Endothelial cell of umbilical vein (primary cell): ENCODE measurements at regions not wholly inside any gene's neighbourhood (a gene's known extent, or its start where the extent isn't known, plus 50 kb on each side); places are given as distances from the start of the nearest gene placed in this dataset.
"Not testable (repeated sequence)": the region's sequence is repeated elsewhere in the genome, so short reads cannot be mapped to it uniquely, and the experiment has no call there.

ENCODE experiments used
- BruUV-seq: library from RNA; stranded (reverse); fragments of 400-500 nt; replicated peaks from 2 replicates; lab custom pipeline; 2021; lab: Mats Ljungman, UMichigan
- CTCF ChIA-PET: fragments of 300-600, 350-600 bp; sonication (Branson Sonifier 250); formaldehyde crosslinking; loops from one replicate; lab custom pipeline; 2021; ENCODE audit warnings: antibody characterized with exemption, inconsistent platforms; lab: Charles Lee
- POLR2A ChIA-PET: fragments of 300-600, 350-600 bp; sonication (Branson Sonifier 250); formaldehyde crosslinking; loops from one replicate; lab custom pipeline; 2021; ENCODE audit warnings: antibody characterized with exemption, inconsistent platforms; lab: Charles Lee
- DNase-seq: peaks from one replicate; pipeline ENCODE4 v3.0.0-alpha.2; 2011; ENCODE audit warnings: low read depth, low spot score
- FAIRE-seq: peaks from 2 replicates; lab custom pipeline; 2011; peaks lifted over from hg19 to GRCh38; lab: Jason Lieb, UNC
- H2AFZ ChIP-seq: 2 replicates; pipeline ENCODE4 v1.6.0; 2012; ENCODE audit warnings: low read depth, low read length, control low read depth, inconsistent platforms
- H3K27ac ChIP-seq: 2 replicates; pipeline ENCODE4 v1.5.1; 2011; ENCODE audit warnings: low read depth, mild to moderate bottlenecking, control low read depth, low read length, moderate library complexity; ENCODE audit not compliant: insufficient read depth
- H3K27me3 ChIP-seq, 2 experiments: 2 replicates each; pipeline versions ENCODE4 v1.6.0 to v1.6.1; 2011; ENCODE audit warnings: low read length in 2 of 2, mixed read lengths in 1 of 2; ENCODE audit not compliant: control insufficient read depth in 2 of 2, insufficient read depth in 2 of 2
- H3K36me3 ChIP-seq, 2 experiments: 2 replicates in 1 of 2; 3 replicates in 1 of 2; pipeline ENCODE4 v1.5.1; 2011; ENCODE audit warnings: low read length in 2 of 2, mild to moderate bottlenecking in 1 of 2, moderate library complexity in 1 of 2; ENCODE audit not compliant: control insufficient read depth in 2 of 2, insufficient read depth in 2 of 2; ENCODE audit errors: extremely low read depth in 1 of 2
- H3K4me1 ChIP-seq: 3 replicates; pipeline ENCODE4 v1.5.1; 2011; ENCODE audit warnings: mild to moderate bottlenecking, low read length; ENCODE audit not compliant: control insufficient read depth, insufficient read depth; ENCODE audit errors: extremely low read depth
- H3K4me2 ChIP-seq: 2 replicates; pipeline ENCODE4 v1.6.1; 2011; ENCODE audit warnings: low read length, control low read depth, mixed read lengths; ENCODE audit not compliant: insufficient read depth
- H3K4me3 ChIP-seq, 3 experiments: fragments of 200-600 bp in 1 of 3; sonication (generic), shearing (Covaris generic) in 1 of 3; replicated peaks in 1 of 3; 2 replicates each; pipeline ENCODE4 v1.5.1; 2011 to 2016; ENCODE audit warnings: control low read depth in 3 of 3, low read length in 3 of 3, mild to moderate bottlenecking in 2 of 3, inconsistent platforms in 1 of 3, low read depth in 1 of 3, moderate library complexity in 1 of 3; ENCODE audit not compliant: insufficient read depth in 1 of 3
- H3K79me2 ChIP-seq: 2 replicates; pipeline ENCODE4 v1.6.0; 2012; ENCODE audit warnings: low read length, inconsistent platforms; ENCODE audit not compliant: control insufficient read depth, insufficient read depth
- H3K9ac ChIP-seq: replicated peaks from 2 replicates; pipeline ENCODE3; 2011; ENCODE audit warnings: low read length, control low read depth; ENCODE audit not compliant: insufficient read depth; ENCODE audit errors: extremely low read depth
- H3K9me1 ChIP-seq: replicated peaks from 3 replicates; pipeline ENCODE4 v1.6.0; 2011; ENCODE audit warnings: mild to moderate bottlenecking, low read length; ENCODE audit not compliant: control insufficient read depth, insufficient read depth; ENCODE audit errors: extremely low read depth
- H3K9me3 ChIP-seq: replicated peaks from 2 replicates; pipeline ENCODE4 v1.5.1; 2012; ENCODE audit warnings: low read length, inconsistent platforms; ENCODE audit not compliant: control insufficient read depth, insufficient read depth
- H4K20me1 ChIP-seq: replicated peaks from 2 replicates; pipeline ENCODE3; 2011; ENCODE audit warnings: mild to moderate bottlenecking, low read length; ENCODE audit not compliant: control insufficient read depth, insufficient read depth; ENCODE audit errors: extremely low read depth
- CTCF ChIP-seq, 2 donors: IDR thresholded peaks; 1 replicate in 1 of 2; 2 replicates in 1 of 2; pipeline ENCODE4 v1.5.1; 2011; ENCODE audit warnings: low read length in 2 of 2, mild to moderate bottlenecking in 2 of 2, moderate library complexity in 2 of 2, control low read depth in 1 of 2, inconsistent platforms in 1 of 2, low read depth in 1 of 2; ENCODE audit not compliant: insufficient read depth in 1 of 2; ENCODE audit errors: extremely low read depth in 1 of 2
- EZH2 ChIP-seq: IDR thresholded peaks from 2 replicates; pipeline ENCODE4 v1.6.1; 2012; ENCODE audit warnings: borderline replicate concordance, low read depth, mild to moderate bottlenecking, moderate library complexity, low read length, inconsistent platforms; ENCODE audit not compliant: severe bottlenecking
- FOS ChIP-seq: IDR thresholded peaks from 2 replicates; pipeline ENCODE4 v1.6.1; 2011; ENCODE audit warnings: mild to moderate bottlenecking, low read length, moderate library complexity, borderline replicate concordance; ENCODE audit not compliant: insufficient read depth
- GATA2 ChIP-seq: IDR thresholded peaks from 2 replicates; pipeline ENCODE4 v1.7.0; 2011; ENCODE audit warnings: low read depth, mild to moderate bottlenecking, moderate library complexity, mixed read lengths, low read length; ENCODE audit not compliant: insufficient read length, insufficient read depth
- JUN ChIP-seq: IDR thresholded peaks from 2 replicates; pipeline ENCODE4 v1.6.1; 2011; ENCODE audit warnings: borderline replicate concordance, low read depth; ENCODE audit not compliant: insufficient read length, insufficient read depth
- MAX ChIP-seq: IDR thresholded peaks from 2 replicates; pipeline ENCODE4 v1.6.1; 2011; ENCODE audit not compliant: insufficient read depth, insufficient read length
- MYC ChIP-seq: IDR thresholded peaks from one replicate; pipeline ENCODE4 v1.6.1; 2011; ENCODE audit warnings: mild to moderate bottlenecking, low read depth, low read length
- POLR2A ChIP-seq: IDR thresholded peaks from 2 replicates; pipeline ENCODE4 v1.6.1; 2012; ENCODE audit warnings: low read depth, mild to moderate bottlenecking, control low read depth, low read length
- POLR2AphosphoS5 ChIP-seq: IDR thresholded peaks from 2 replicates; pipeline ENCODE4 v1.6.1; 2012; ENCODE audit warnings: low read depth, mild to moderate bottlenecking, control low read depth, low read length, moderate library complexity; ENCODE audit not compliant: insufficient read depth
- dilution Hi-C: fragments of 300-500 bp; cut with MboI; formaldehyde crosslinking; loops from one replicate; pipeline ENCODE4 v1.15.0; 2019; ENCODE audit warnings: low sequenced_read_pairs; ENCODE audit not compliant: extremely low pct_ligation_motif_present
- intact Hi-C: fragments of 100-400 bp; cut with micrococcal nuclease; formaldehyde crosslinking; loops from one replicate; pipeline ENCODE4 v1.10.0; 2022

GRCh38 chr18:66005831-66006588 is 255.2 kb downstream of the CDH7 start:
- Histone ChIP-seq H3K9me1 (no peaks in the 10 kb centered on the region), H2AFZ (no peak overlapping the region), H3K4me1 (no peaks in the 10 kb centered on the region), H3K9me3 (no peaks in the 10 kb centered on the region), H3K27me3 (no peaks in the 10 kb centered on the region), H3K27ac (no peak overlapping the region), H3K4me3 (no peak overlapping the region), H3K79me2 (no peaks in the 10 kb centered on the region), H3K36me3 (no peaks in the 10 kb centered on the region), H3K4me2 (no peak overlapping the region), H3K9ac (no peak overlapping the region), H4K20me1 (no peaks in the 10 kb centered on the region)
- FAIRE-seq (no peak), DNase-seq (no peak)
- no TSS peak for BruUV-seq
- ChIA-PET CTCF (no interaction called here), POLR2A (no interaction called here)
- no peak for TF ChIP-seq EZH2
- no peak for TF ChIP-seq POLR2AphosphoS5
- TF ChIP-seq FOS = no peak
- no peak for TF ChIP-seq MAX
- no peak for TF ChIP-seq POLR2A
- no peak for TF ChIP-seq CTCF (IDR thresholded peaks at IDR 0.05; ENCODE audit: extremely low read depth in 1 of 2, insufficient read depth in 1 of 2, low read depth in 1 of 2, low read length in 2 of 2)
- TF ChIP-seq GATA2 = no peak
- no peak for TF ChIP-seq JUN
- TF ChIP-seq MYC = no peak
- intact Hi-C loops = no loop called here
- dilution Hi-C loops = no loop called here

- H3K4me1 ChIP-seq, H3K36me3 ChIP-seq, BruUV-seq, intact Hi-C loops, H3K9ac ChIP-seq, DNase-seq, FAIRE-seq, H4K20me1 ChIP-seq, CTCF ChIA-PET, POLR2A ChIA-PET, H3K79me2 ChIP-seq, H3K9me3 ChIP-seq, H2AFZ ChIP-seq, H3K27me3 ChIP-seq, H3K27ac ChIP-seq, dilution Hi-C loops, H3K9me1 ChIP-seq, H3K4me3 ChIP-seq, H3K4me2 ChIP-seq: not testable (repeated sequence)
Measured at GRCh38 chr18:65998971-65999700, 248.3 kb downstream of the CDH7 start.
